NCI-H2029 treated with DMSO at 0.1 percent for 48 hours (cell line): ENCODE measurements at regions not wholly inside any gene's neighbourhood (a gene's known extent, or its start where the extent isn't known, plus 50 kb on each side); places are given as distances from the start of the nearest gene placed in this dataset.
"Not testable (repeated sequence)": the region's sequence is repeated elsewhere in the genome, so short reads cannot be mapped to it uniquely, and the experiment has no call there.

Source experiments
- DNase-seq: peaks from one replicate; lab custom pipeline; 2025; lab: John Stamatoyannopoulos, UW

DNA sequence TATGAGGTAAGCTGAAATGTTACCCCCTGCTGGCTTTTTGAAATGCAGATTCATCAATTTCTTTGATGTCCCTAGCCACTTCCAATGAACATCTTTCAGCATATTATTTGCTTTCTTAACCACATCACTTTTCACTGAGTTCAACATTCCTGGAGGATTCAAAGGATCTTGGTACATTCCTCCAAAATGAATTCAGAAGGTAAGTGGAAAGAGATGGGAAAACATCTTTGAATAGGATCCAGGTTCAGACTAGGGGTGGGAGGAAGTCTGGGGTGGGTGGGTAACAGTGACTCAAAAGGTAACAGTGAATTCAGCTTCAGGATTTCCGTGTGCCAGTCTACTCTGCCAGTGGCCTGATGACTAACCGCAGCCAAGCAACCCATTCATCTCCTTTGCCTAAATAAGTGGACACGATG is 180.7 kb downstream of the ZC3H11B start:
- no peak for DNase-seq

DNA sequence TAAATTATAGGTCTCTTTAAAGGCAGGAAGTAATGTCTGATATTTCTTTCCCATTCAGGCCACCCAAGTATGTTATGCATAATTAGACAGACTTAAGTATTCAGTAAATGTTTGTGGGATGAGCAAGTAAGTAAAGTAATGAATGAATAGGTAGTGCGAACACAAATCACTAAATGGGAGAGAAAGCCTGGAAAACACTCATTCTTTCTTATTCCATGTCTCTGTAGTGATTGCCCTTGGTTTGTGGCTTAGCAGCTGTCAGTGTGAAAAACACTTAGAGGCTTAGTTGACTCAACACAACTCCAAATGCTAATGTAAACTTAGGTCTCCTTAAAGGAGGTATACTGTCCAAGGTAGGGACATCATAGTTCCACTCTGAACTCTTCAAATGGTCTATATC is 182.5 kb downstream of the ZC3H11B start:
- DNase-seq = no peak

DNA sequence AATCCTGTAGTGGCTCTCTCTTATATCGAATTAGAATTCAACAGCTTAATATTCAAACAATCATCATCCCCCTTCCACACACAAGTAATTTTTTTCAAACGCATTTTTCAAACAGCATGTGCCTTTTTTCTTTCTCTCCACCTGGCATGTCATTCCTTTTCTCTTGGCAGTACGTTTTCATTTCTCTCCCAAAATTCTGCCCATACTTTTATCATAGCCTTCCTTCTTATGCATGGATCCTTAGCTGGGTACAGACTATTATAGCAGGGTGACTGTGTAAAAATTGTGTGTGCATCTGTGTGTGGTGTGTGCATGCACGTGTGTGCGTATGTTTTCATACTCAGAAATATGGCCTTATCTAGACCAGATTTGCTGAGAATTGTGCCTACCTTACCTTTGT is 184.3 kb downstream of the ZC3H11B start:
- no peak for DNase-seq

DNA sequence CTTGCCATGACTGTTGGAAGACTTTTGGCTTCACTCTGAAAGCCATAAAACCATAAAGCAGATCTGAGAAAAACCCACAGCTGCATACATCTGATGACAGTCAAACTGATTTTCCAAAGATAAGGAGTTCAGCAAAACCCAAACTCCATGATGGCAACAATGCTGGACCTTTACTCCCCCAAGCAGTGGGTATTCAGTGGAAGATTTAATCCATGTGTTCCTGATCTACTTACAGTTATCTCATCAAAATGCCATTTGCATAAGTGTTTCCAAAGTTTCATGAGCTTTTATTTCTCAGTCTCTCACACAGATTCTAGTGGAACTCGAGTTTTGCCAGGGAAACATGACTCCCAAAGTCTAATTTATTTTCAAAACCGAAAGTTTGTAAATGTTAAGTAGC is 184.9 kb downstream of the ZC3H11B start:
- no peak for DNase-seq

DNA sequence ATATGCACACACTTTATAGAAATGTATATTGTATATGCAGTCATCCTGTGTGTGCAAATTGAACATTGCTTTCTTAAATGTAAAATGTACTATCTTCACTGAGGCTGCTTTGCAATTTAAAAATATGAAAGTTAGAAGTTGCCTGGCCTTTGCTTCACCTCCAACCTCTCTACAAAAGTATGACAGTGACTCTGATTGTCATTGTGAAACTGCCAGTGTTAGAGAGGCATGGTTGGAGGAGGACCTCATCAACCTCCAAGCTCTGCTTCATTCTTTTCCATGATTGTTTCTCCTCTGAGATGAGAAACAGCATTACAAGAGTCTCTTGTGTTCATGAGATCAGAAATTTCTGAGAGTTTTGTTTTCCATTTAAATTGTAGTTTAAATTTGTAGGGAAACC is 185.5 kb downstream of the ZC3H11B start:
- DNase-seq = no peak

DNA sequence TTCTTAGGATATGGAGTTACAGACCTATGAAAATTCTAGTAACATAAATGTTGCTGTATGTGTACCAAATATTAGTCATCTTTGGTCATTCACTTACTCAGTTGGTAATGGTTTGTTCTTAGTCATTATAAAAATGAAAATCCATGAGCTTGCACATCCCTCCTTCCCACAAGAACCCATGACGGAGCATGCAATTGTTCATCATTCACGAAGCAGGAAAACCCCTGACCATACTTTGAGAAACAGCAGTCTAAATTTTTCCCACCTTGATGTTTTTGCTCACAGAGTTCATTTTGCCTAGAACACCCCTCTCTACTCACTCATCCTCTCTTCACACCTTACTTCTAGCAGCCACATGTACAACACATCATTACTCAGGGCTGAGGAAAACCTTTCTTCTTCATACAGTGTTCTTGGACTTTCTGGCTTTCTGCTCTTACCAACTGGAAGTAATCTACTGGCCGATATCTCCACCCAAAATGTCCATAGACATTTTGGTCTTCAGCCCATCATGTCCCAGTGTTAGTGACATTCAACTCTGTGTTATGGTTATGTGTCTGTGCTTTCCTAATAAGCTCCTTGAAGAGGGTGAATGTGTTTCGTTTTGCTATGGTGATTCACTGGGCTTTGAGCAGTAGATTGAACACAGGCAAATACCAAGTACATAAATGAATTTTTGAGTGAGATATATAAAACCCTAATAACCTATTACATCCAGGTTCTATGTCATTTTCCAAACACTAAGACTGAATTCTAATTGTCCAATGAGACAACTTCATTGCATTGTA is 189.9 kb downstream of the ZC3H11B start:
- no peak for DNase-seq

DNA sequence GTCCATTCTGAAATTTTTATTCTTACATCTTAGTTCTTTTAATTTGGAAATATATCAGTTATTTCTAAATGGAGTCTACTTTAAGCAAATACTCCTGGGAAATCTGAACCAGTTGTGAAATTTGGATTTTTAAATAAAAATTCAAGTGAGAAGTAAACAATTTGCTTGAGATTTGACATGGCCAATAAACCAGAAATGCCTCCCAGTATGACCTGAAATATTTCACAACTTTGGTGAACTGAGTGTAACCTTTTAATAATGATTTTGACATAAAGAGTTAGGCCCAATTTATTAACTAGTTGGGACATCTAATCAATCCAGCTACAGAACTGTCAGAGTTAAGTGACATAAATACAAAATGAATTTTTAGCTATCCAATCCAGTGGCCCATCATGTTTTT is 192.0 kb downstream of the ZC3H11B start:
- no peak for DNase-seq

DNA sequence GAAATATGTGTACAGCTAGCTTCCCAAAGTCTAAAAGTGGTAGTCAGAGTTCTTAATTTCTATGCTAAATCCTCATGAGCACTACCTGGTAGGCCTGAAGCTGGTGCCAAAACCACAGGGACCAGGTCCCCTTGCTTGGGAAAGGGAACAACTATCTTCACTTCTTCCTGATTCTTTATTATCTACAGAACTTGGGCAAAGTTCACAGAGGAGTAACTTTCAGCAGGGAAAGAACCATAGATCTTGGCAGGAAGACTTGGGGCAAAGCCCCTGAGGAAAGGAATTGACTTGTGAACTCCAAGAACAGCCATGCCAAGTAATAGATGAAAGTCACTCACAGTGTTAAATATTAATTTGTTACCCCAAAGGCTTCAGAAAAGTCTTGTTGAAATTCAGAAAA is 193.0 kb downstream of the ZC3H11B start:
- no peak for DNase-seq

DNA sequence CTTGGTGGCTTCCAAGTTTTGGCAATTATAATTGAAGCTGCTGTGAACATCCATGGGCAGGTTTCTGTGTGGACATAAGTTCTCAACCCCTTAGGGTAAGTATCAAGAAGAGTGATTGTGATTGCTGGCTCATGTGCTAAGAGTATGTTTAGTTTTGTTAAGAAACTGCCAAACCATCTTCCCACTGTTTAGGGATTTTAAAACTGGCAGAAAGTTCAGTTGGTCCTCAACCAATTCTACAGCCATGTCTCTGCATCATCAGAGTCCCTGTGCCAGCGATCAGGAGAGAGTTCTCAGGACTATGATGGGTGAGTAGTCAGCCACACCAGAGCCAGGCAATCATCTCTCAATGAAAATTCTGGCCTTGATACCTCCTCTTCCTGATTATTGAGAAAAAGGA is 193.8 kb downstream of the ZC3H11B start:
- DNase-seq = no peak

DNA sequence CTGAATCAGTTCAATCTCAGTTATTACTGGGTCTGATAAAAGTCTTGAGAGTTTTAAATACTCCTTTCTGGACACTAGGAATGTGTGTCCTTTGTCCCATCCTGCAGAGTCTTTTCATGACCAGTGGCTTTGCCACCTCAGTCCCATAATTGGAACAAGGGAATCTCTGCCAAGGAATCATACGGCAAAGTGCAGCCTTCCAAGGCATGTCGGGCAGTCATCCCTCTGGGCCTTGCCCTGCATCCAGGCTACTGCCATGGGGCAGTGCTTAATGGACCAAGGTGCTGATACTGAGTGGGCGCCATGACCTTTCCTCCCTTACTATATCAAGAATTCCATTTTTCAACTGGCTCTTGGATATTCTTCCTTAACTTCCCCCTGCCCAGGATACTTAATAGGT is 195.3 kb downstream of the ZC3H11B start:
- no peak for DNase-seq

DNA sequence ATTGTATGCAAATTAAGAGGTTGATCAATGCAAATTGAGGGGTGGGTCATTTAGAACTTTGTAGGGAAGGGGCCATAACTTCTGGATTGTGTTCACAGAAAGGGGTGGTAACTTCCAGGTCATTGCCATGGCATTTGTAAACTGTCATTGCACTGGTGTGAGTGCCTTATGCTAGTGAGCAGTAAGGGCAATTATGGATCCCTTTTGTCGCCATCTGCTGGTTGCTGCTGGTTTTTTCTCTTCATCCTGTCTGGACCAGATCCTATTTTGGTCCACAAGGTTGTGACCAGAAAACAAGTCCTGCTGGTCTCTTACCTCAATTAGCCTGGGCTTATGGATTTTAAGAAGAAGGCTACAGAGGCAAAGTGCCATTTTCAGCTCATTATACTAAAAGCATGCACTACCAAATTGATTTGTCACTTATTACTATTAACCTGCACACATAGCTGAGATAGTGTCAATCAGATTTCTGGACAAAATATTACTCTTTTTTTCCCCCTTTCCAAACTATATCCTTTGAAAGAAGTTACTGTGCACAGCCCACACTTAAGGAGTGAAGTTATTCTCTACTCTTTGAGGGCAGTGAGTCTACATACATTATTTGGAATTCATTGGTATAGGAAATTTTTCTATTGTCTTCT is 196.2 kb downstream of the ZC3H11B start:
- peak; percentile 13 for DNase-seq

DNA sequence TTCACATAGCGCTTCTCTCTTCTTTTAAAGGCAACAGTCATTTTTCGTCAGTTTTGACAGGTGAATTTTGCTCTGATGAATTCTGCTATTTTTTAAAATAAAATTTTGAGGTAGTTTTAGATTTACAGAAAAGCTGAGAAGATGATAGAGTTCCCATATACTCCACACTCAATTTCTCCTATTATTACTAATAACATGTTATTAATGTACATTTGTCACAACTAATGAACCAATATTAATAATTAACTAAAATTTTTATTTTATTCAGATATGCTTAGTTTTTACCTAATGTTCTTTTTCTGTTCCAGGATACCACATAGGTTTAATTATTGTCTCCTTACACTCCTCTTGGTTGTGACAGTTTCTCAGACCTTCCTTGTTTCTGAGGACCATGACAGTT is 197.0 kb downstream of the ZC3H11B start:
- no peak for DNase-seq

DNA sequence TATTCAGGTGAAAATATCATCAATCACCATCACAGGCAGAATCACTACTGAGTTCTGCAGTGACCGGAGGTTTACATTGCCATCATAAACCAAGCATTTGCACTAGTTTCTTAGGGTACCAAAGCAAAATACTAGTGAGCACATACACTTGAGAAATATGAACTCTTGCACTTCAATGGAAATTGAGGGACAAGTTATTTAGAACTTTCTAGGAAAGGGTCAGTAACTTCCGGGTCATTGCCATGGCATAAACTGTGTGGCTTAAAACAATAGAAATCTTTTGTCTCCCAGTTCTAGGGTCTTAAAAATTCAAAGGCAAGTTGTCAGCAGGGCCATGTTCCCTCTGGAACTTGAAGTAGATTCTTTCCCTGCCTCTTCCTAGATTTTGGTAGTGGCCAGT is 197.5 kb downstream of the ZC3H11B start:
- no peak for DNase-seq

DNA sequence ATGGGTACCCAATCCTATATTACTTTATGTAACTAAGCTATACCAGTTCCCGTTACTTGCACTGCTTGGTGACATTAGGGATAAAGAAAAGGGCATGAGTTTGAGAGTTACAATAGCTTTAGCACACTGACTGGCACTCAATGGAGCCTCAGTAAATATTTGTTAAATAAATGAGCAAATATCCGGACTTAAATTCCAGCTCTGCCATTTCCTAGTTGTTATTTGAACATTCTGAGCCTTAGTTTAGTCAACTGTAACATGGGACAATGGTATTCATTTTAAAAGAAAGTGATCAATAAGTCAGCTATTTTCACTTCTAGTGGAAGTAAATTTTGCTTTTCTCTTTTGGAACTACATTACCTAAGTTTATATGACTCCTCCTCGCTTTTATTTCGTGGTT is 198.7 kb downstream of the ZC3H11B start:
- peak; percentile 2 for DNase-seq

DNA sequence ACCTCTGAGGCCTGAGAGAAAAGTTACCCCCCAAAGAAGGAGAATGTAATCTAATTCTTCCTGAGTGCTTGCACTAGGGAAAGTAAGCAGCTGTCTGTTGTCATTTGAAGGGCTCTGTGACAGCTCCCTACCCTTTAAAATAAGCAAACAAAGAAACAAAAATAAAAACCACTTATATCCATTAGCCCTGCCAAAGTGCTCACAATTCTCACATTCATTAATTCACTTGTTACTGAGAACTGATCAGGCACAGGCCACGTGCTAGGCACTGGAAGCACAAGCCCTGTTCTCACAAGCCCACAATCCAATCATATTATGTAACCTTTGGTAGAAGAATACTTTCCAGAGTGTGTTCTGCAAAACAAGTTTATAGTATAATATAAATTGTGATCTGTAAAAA is 199.4 kb downstream of the ZC3H11B start:
- DNase-seq = peak; percentile 20

DNA sequence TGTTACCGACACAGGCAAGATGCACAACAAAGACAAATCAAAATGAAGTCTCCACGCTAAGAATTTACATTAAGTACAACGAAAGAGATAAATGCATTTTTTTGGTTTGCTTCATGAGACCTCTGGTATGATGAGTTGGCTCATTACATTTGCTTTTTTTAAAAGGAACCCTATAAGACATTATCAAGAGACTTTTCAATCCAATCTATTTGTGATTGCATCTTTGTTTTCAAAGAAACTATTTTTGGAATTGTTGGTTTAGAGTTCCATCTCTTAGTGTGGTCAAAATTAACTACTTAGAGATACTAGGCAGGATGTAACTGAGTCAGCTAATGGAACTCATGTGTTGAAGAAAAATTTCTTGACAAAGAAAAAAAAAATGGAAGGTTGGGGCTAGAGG is 200.1 kb downstream of the ZC3H11B start:
- DNase-seq = no peak

DNA sequence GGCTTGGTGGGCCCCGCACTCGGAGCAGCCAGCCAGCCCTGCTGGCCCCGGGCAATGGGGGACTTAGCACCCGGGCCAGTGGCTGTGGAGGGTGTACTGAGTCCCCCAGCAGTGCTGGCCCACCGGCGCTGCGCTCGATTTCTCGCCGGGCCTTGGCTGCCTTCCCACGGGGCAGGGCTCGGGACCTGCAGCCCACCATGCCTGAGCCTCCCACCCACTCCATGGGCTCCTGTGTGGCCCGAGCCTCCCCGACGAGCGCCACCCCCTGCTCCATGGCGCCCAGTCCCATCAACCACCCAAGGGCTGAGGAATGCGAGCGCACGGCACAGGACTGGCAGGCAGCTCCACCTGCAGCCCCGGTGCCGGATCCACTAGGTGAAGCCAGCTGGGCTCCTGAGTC is 202.2 kb downstream of the ZC3H11B start:
- DNase-seq = not testable (repeated sequence)

DNA sequence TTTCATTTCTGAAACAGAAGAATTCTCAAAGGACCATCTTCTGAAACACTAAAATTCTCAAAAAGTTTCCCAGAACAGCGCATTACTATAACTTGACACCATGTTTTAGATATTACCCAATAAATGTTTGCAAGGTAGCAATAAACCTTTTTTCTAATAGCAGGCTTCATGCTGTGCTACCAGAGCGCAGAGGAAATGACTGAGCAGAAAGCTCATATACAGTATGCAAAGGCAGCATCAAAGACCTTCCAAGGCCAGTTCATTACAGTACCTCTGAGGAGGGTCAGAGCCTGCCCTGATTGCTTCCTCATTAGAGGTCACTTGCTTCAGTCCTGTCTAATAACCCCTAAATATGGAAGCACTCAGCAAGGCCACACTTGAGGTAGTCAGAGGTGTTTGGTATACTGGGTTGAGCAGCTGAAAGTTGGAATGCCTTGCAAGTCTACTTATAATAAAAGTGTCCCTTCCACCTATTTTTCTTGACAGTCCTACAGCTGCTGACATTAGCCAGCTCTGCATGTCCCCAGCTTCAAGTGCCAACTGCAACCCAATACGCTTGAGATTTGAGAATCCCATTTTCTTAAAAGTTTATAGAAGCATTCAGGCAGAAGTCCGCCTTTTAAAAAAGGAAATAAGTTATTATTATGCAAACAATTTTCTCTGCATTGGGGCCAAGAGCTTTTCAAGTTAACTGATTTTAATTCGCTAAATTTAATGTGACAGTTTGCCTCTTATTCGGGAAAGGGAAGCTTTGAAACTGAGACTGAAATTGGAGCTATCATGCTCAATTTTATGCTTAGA is 207.2 kb downstream of the ZC3H11B start:
- DNase-seq = no peak

DNA sequence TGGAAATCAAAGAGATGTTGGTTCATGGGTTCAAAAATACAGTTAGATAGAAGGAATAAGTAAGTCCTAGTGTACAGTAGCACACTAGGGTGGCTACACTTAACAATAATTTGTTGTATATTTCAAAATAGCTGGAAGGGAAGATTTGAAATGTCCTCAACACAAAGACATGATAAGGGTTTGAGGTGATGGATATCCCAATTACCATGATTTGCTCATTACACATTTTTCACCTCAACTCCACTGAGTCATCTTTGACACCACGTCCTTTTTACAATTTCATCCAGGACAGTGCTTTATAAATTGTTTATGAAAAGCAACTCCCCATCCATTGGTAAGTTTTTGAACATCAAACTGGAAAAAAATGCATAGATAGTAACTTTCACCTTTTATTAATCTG is 208.3 kb downstream of the ZC3H11B start:
- no peak for DNase-seq

DNA sequence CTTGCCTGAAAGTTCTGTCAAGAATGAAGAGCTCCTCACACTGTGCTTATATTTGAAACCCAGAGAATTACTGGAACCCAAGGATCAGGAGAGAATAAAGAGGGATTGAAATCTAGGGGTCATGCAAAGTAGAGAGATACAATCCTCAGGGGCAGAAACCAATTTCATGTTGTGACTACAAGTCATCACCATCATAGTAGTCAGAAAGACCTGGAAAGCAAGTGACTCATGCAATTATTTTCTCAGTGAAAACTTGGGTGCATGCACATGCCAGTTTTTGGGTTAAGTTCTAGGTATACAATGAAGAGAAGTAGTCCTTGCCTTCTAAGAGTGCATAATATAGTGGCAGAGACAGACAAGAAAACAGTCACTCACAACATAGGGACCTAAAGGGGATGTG is 210.0 kb downstream of the ZC3H11B start:
- DNase-seq = no peak

DNA sequence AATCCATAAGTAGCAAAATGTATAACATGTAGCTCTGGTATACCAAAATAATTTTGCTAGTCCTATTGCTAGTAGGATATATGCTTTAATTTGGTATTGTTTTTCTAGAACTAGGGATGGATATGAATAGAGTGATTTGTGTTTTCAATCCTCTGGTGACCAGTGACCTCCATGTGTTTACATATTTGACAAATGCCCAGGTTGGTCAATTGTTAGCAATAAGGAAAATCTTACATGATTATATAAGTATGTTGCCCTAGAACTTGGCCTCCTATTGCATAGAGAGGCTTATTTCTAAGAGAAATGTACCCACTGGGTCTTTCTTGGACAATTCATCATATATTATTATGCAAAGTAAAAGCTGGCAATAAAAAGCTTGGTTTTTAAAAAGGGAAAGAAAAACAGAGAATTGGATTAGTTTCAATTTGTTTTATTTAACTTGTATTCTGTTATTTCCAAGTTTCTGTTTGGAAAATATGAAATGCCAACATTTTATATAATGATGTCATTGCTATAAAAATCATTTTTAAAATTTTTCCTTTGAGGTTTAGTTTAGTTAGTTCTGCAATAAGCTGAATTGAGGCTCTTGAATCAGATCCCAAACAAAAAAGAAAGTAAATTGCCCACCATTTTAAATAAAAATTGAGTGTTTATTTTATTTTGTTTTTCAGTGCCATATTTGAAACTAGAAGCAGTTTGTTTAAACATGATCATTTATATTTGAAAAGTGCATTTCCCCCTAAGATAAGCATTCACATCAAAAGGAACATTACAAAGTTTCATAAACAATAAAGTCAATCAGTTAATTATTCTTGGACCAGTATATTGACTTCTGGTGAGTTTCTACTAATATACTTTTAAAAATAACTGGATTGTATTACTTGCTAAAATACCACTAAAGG is 210.9 kb downstream of the ZC3H11B start:
- DNase-seq = no peak

DNA sequence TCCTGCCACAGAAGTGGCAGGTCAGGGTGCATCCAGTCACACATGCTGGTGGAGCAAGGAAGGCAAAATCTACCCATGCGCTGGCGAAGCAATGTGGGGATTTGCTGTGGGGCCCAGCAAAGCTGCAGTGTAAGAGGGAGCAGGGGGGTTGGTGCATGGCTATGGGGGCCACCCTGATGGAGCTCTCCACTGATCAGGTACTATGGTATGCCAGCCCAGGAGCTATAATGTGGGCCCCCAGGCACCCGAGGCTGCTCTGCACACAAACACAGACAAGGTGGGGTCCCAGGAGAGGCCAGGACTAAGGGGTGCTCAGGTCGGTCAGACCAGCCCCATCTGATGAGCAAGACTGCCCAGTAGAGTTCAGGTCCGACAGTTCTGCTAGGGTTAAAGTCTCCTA is 213.5 kb downstream of the ZC3H11B start:
- DNase-seq = no peak
